Gastrocnemius medialis (tissue), 4 donors: ENCODE measurements at regions not wholly inside any gene's neighbourhood (a gene's known extent, or its start where the extent isn't known, plus 50 kb on each side); places are given as distances from the start of the nearest gene placed in this dataset.

Experiments
- POLR2A ChIP-seq, 2 donors: fragments of 450-650 bp; IDR thresholded peaks; one replicate each; pipeline ENCODE4 v1.6.1; 2017; ENCODE audit warnings: antibody characterized with exemption in 2 of 2, mild to moderate bottlenecking in 2 of 2, moderate library complexity in 2 of 2
- TF ChIP-seq, protein P1 (sequence below), 5 experiments: fragments of 450-650 bp in 3 of 5; fragments of 200-600 bp in 2 of 5; sonication (generic) in 2 of 5; IDR thresholded peaks in 4 of 5; conservative IDR thresholded peaks in 1 of 5; 1 replicate in 4 of 5; 2 replicates in 1 of 5; pipeline ENCODE4 v1.5.1; 2016 to 2019; ENCODE audit warnings: antibody characterized with exemption in 5 of 5, mild to moderate bottlenecking in 3 of 5, moderate library complexity in 3 of 5

DNA sequence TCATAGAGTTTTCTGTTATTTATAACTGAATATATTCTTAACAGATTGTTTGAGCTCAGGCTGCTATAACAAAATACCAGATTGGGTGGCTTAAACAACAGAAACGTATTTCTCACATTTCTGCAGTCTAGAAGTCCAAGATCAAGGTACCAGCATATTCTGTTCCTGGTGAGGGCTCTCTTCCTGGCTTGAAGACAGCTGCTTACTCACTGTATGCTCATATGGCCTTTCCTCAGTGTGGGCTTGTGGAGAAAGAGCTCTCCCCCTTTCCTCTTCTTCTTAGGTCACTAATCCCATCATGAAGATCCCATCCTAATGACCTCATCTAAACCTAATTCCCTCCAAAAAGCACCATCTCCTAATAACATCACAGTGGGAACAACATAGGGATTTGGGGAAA is 117.8 kb downstream of the RASGEF1B start:
- TF ChIP-seq, protein P1, sequence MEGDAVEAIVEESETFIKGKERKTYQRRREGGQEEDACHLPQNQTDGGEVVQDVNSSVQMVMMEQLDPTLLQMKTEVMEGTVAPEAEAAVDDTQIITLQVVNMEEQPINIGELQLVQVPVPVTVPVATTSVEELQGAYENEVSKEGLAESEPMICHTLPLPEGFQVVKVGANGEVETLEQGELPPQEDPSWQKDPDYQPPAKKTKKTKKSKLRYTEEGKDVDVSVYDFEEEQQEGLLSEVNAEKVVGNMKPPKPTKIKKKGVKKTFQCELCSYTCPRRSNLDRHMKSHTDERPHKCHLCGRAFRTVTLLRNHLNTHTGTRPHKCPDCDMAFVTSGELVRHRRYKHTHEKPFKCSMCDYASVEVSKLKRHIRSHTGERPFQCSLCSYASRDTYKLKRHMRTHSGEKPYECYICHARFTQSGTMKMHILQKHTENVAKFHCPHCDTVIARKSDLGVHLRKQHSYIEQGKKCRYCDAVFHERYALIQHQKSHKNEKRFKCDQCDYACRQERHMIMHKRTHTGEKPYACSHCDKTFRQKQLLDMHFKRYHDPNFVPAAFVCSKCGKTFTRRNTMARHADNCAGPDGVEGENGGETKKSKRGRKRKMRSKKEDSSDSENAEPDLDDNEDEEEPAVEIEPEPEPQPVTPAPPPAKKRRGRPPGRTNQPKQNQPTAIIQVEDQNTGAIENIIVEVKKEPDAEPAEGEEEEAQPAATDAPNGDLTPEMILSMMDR (IDR thresholded peaks at IDR 0.05 in 4 of 5, conservative IDR thresholded peaks at IDR 0.05 in 1 of 5), result no peak
- TF ChIP-seq POLR2A (IDR thresholded peaks at IDR 0.05), result no peak
